ENCODE measurements at regions not wholly inside any gene's neighbourhood (a gene's known extent, or its start where the extent isn't known, plus 50 kb on each side); places are given as distances from the start of the nearest gene placed in this dataset.

DNA sequence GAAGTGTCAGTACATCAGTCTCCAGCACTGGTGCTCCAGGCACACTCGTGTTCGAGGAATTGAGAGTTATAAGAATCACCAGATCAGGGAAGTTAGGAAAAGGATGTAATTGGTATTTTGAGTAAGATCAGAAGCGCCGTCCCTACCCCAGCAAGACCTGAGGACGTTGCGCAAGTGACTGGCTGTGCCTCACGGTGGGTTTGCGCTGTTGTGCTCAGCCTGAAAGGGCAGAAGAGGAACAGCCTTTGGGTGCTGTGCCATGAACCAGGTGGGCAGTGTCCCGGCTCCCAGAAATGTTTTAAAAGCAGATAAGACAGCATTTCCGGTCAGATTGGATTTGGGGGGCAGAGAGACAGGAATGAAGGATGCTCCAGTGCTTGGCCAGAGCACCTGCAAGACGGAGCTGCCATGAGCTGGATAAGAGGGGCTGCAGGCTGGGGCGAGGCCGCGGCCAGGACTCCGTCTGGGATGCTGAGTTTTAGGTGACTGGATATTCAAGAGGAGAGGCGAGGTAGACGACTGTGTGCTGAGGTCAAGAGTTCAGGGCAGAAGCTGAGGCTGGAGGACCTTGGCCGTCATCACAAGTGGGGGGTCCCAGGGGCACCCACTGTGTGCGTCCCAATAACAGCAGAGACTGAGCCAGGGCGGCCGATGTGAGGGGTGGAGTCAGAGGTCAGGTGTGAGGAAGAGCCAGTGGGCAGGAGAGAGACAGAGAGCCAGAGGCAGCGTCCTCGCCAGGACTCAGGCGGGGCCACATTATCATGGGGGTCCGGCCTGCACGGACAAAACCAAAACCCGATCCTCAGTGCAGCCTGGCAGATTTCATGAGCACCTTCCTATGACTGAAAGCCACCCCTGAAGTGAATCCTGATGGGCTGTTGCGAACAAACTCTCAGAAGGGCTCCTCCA, 77.7 kb upstream of the ALKAL2 start:
- no peaks in the 10 kb centered on the region for H3K79me2 ChIP-seq (ENCODE audit: insufficient read depth, low read depth)
- H2AFZ ChIP-seq (ENCODE audit: low read depth): no peak overlapping the region
- no peaks in the 10 kb centered on the region for H3K27me3 ChIP-seq (ENCODE audit: insufficient read depth, low read depth)
- no peak overlapping the region for H3K9ac ChIP-seq
- H3K4me3 ChIP-seq (IDR thresholded peaks at IDR 0.05; ENCODE audit: insufficient read depth, low read depth, low read length): no peak overlapping the region
- H3K4me1 ChIP-seq (ENCODE audit: low read depth, poor library complexity, severe bottlenecking): no peaks in the 10 kb centered on the region
- no peak overlapping the region for H3K4me2 ChIP-seq
- H3K36me3 ChIP-seq (ENCODE audit: insufficient read depth): no peaks in the 10 kb centered on the region
- H4K20me1 ChIP-seq (ENCODE audit: insufficient read depth): no peaks in the 10 kb centered on the region
- TF ChIP-seq, protein P1, sequence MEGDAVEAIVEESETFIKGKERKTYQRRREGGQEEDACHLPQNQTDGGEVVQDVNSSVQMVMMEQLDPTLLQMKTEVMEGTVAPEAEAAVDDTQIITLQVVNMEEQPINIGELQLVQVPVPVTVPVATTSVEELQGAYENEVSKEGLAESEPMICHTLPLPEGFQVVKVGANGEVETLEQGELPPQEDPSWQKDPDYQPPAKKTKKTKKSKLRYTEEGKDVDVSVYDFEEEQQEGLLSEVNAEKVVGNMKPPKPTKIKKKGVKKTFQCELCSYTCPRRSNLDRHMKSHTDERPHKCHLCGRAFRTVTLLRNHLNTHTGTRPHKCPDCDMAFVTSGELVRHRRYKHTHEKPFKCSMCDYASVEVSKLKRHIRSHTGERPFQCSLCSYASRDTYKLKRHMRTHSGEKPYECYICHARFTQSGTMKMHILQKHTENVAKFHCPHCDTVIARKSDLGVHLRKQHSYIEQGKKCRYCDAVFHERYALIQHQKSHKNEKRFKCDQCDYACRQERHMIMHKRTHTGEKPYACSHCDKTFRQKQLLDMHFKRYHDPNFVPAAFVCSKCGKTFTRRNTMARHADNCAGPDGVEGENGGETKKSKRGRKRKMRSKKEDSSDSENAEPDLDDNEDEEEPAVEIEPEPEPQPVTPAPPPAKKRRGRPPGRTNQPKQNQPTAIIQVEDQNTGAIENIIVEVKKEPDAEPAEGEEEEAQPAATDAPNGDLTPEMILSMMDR (conservative IDR thresholded peaks at IDR 0.05; ENCODE audit: low read depth, low read length): no peak
- no peak overlapping the region for H3K27ac ChIP-seq

DNA sequence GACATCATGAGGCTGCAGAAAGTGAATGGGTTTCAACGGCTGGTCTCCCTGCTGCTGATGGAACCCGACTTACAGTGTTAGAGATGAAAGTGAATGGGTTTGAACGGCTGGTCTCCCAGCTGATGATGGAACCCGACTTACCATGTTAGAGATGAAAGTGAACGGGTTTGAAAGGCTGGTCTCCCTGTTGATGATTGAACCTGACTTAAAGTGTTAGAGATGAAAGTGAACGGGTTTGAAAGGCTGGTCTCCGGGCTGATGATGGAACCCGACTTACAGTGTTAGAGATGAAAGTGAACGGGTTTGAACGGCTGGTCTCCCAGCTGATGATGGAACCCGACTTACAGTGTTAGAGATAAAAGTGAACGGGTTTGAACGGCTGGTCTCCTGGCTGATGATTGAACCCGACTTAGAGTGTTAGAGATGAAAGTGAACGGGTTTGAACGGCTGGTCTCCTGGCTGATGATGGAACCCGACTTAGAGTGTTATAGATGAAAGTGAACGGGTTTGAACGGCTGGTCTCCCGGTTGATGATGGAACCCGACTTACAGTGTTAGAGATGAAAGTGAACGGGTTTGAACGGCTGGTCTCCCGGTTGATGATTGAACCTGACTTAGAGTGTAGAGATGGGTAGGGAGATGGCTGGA, 76.1 kb upstream of the ALKAL2 start:
- Histone ChIP-seq H4K20me1 (ENCODE audit: insufficient read depth) (no peaks in the 10 kb centered on the region), H3K36me3 (ENCODE audit: insufficient read depth) (no peaks in the 10 kb centered on the region), H3K4me2 (no peak overlapping the region), H2AFZ (ENCODE audit: low read depth) (no peak overlapping the region), H3K4me1 (ENCODE audit: low read depth, poor library complexity, severe bottlenecking) (no peaks in the 10 kb centered on the region), H3K9ac (no peak overlapping the region), H3K79me2 (ENCODE audit: insufficient read depth, low read depth) (no peaks in the 10 kb centered on the region), H3K27me3 (ENCODE audit: insufficient read depth, low read depth) (no peaks in the 10 kb centered on the region), H3K27ac (no peak overlapping the region), H3K4me3 (IDR thresholded peaks at IDR 0.05; ENCODE audit: insufficient read depth, low read depth, low read length) (no peak overlapping the region)
- TF ChIP-seq, protein P1 (conservative IDR thresholded peaks at IDR 0.05; ENCODE audit: low read depth, low read length): no peak

DNA sequence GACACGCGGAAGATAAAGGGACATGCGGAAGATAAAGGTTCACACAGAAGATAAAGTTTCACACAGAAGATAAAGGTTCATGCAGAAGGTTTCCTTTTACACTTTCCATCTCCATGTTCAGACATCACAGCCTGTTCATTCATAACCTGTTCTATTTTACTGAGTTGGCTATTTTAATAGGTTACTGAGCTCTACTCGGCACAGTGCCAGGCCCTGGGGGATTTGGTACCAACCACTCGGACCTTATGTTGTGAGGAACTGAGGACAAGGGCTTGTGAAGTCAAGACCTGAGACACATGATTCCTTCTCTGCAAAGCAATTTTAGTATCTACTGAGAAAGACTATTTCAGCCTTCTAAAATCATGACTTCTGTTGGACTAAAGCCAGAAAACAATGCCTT, 75.0 kb upstream of the ALKAL2 start:
- Histone ChIP-seq H4K20me1 (ENCODE audit: insufficient read depth) (no peaks in the 10 kb centered on the region), H3K79me2 (ENCODE audit: insufficient read depth, low read depth) (no peaks in the 10 kb centered on the region), H3K4me3 (IDR thresholded peaks at IDR 0.05; ENCODE audit: insufficient read depth, low read depth, low read length) (no peak overlapping the region), H3K27me3 (ENCODE audit: insufficient read depth, low read depth) (no peaks in the 10 kb centered on the region), H3K27ac (no peak overlapping the region), H2AFZ (ENCODE audit: low read depth) (no peak overlapping the region), H3K4me1 (ENCODE audit: low read depth, poor library complexity, severe bottlenecking) (no peaks in the 10 kb centered on the region), H3K4me2 (no peak overlapping the region), H3K9ac (no peak overlapping the region), H3K36me3 (ENCODE audit: insufficient read depth) (no peaks in the 10 kb centered on the region)
- TF ChIP-seq, protein P1 (conservative IDR thresholded peaks at IDR 0.05; ENCODE audit: low read depth, low read length): no peak

DNA sequence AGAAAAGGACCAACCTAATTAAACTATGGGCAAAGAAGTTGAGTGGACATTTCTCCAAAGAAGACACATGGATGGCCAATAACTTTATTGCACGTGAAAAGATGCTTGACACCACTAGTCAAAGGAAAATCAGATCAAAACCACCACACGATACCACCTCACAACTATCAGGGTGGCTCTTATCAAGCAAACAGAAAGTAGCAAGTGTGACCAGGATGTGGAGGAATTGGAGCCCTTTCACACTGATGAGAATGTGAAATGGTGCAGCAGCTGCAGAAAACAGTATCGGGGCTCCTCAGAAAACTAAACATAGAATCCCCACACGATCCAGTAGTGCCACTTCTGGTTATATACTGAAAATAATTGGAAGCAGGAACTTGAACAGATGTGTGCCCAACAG, 72.2 kb upstream of the ALKAL2 start:
- no peaks in the 10 kb centered on the region for H4K20me1 ChIP-seq (ENCODE audit: insufficient read depth)
- no peak overlapping the region for H3K9ac ChIP-seq
- H3K27me3 ChIP-seq (ENCODE audit: insufficient read depth, low read depth): no peaks in the 10 kb centered on the region
- H3K27ac ChIP-seq: no peak overlapping the region
- TF ChIP-seq, protein P1 (conservative IDR thresholded peaks at IDR 0.05; ENCODE audit: low read depth, low read length): no peak
- no peak overlapping the region for H3K4me2 ChIP-seq
- H3K79me2 ChIP-seq (ENCODE audit: insufficient read depth, low read depth): no peaks in the 10 kb centered on the region
- H3K4me1 ChIP-seq (ENCODE audit: low read depth, poor library complexity, severe bottlenecking): no peaks in the 10 kb centered on the region
- no peaks in the 10 kb centered on the region for H3K36me3 ChIP-seq (ENCODE audit: insufficient read depth)
- H2AFZ ChIP-seq (ENCODE audit: low read depth): no peak overlapping the region
- no peak overlapping the region for H3K4me3 ChIP-seq (IDR thresholded peaks at IDR 0.05; ENCODE audit: insufficient read depth, low read depth, low read length)
